ENCODE measurements at regions not wholly inside any gene's neighbourhood (a gene's known extent, or its start where the extent isn't known, plus 50 kb on each side); places are given as distances from the start of the nearest gene placed in this dataset.

DNA sequence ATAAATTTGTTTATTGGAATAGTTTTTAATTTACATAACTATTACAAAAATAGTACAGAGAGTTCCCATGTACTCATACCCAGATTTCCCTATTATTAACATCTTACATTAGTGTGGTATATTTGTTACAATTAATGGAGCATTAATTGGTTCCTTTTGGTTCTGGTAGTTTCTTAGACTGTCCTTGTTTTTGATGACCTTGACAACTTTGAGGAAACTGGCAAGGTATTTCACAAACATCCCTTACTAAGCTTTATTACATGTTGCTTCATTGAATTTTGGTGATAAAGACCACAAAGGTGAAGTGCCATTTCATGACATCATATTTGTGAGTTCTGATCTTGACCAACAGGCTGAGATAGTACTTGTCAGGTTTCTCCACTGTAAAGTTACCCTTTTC is 379.0 kb upstream of the GCFC2 start:
- no peak for TF ChIP-seq POLR2A (IDR thresholded peaks at IDR 0.05)
- TF ChIP-seq, protein P1, sequence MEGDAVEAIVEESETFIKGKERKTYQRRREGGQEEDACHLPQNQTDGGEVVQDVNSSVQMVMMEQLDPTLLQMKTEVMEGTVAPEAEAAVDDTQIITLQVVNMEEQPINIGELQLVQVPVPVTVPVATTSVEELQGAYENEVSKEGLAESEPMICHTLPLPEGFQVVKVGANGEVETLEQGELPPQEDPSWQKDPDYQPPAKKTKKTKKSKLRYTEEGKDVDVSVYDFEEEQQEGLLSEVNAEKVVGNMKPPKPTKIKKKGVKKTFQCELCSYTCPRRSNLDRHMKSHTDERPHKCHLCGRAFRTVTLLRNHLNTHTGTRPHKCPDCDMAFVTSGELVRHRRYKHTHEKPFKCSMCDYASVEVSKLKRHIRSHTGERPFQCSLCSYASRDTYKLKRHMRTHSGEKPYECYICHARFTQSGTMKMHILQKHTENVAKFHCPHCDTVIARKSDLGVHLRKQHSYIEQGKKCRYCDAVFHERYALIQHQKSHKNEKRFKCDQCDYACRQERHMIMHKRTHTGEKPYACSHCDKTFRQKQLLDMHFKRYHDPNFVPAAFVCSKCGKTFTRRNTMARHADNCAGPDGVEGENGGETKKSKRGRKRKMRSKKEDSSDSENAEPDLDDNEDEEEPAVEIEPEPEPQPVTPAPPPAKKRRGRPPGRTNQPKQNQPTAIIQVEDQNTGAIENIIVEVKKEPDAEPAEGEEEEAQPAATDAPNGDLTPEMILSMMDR (IDR thresholded peaks at IDR 0.05) = no peak
